Lung microvascular endothelial cell (primary cell): ENCODE measurements at regions not wholly inside any gene's neighbourhood (a gene's known extent, or its start where the extent isn't known, plus 50 kb on each side); places are given as distances from the start of the nearest gene placed in this dataset.

Experiments
- DNase-seq, 2 donors: peaks; one replicate each; pipeline versions ENCODE4 v3.0.0 to v3.0.0-alpha.2; 2010; ENCODE audit warnings: low read depth in 2 of 2

GRCh38 chr19:32234663-32235217, 110.7 kb upstream of the ZNF507 start:
- DNase-seq: no peak

- no peak for DNase-seq
These were observed 107.3 kb upstream of the ZNF507 start for GRCh38 chr19:32238076-32238475.

- no peak for DNase-seq
These were observed 105.1 kb upstream of the ZNF507 start for GRCh38 chr19:32240316-32240715.

GRCh38 chr19:32241306-32241705, 104.1 kb upstream of the ZNF507 start:
- no peak for DNase-seq

- no peak for DNase-seq
These were observed 103.3 kb upstream of the ZNF507 start for GRCh38 chr19:32241932-32242710.

GRCh38 chr19:32246006-32246405, 99.4 kb upstream of the ZNF507 start:
- DNase-seq: no peak

- DNase-seq: no peak
These were observed 93.6 kb upstream of the ZNF507 start for GRCh38 chr19:32251634-32252332.

- no peak for DNase-seq
These were observed 93.1 kb upstream of the ZNF507 start for GRCh38 chr19:32252333-32252669.

- DNase-seq: peak in 1 of 2 donors; percentile 49
These were observed 91.5 kb upstream of the ZNF507 start for GRCh38 chr19:32253683-32254508.

GRCh38 chr19:32254509-32254890, 90.9 kb upstream of the ZNF507 start:
- no peak for DNase-seq

GRCh38 chr19:32255536-32256295, 89.7 kb upstream of the ZNF507 start:
- no peak for DNase-seq

GRCh38 chr19:32256341-32256975, 89.0 kb upstream of the ZNF507 start:
- DNase-seq: no peak

- DNase-seq: no peak
These were observed 87.9 kb upstream of the ZNF507 start for GRCh38 chr19:32257326-32258073.

- no peak for DNase-seq
These were observed 87.2 kb upstream of the ZNF507 start for GRCh38 chr19:32258167-32258566.

GRCh38 chr19:32264568-32264967, 80.8 kb upstream of the ZNF507 start:
- DNase-seq: no peak

GRCh38 chr19:32265995-32266394, 79.4 kb upstream of the ZNF507 start:
- DNase-seq: no peak

GRCh38 chr19:32266460-32266859, 79.0 kb upstream of the ZNF507 start:
- no peak for DNase-seq

GRCh38 chr19:32268381-32268780, 77.0 kb upstream of the ZNF507 start:
- no peak for DNase-seq

- DNase-seq: no peak
These were observed 75.6 kb upstream of the ZNF507 start for GRCh38 chr19:32269831-32270230.

- no peak for DNase-seq
These were observed 71.9 kb upstream of the ZNF507 start for GRCh38 chr19:32273483-32273882.
